Kidney glomerular epithelial cell (primary cell): ENCODE measurements at regions not wholly inside any gene's neighbourhood (a gene's known extent, or its start where the extent isn't known, plus 50 kb on each side); places are given as distances from the start of the nearest gene placed in this dataset.

Source experiments
- DNase-seq: peaks from one replicate; lab custom pipeline; 2025; lab: John Stamatoyannopoulos, UW

- no peak for DNase-seq
Measured at GRCh38 chr9:134502266-134502791, 139.3 kb upstream of the COL5A1 start.

GRCh38 chr9:134502809-134503211, 138.8 kb upstream of the COL5A1 start:
- DNase-seq = peak; percentile 46

- DNase-seq = no peak
Measured at GRCh38 chr9:134503301-134504105, 138.1 kb upstream of the COL5A1 start.

GRCh38 chr9:134504106-134504385, 137.6 kb upstream of the COL5A1 start:
- DNase-seq = no peak

- DNase-seq = no peak
Measured at GRCh38 chr9:134505032-134505431, 136.6 kb upstream of the COL5A1 start.

GRCh38 chr9:134509281-134509680, 132.3 kb upstream of the COL5A1 start:
- DNase-seq = no peak

GRCh38 chr9:134509817-134510216, 131.8 kb upstream of the COL5A1 start:
- DNase-seq = no peak

GRCh38 chr9:134514503-134514902, 127.1 kb upstream of the COL5A1 start:
- no peak for DNase-seq

- no peak for DNase-seq
Measured at GRCh38 chr9:134515026-134515821, 126.4 kb upstream of the COL5A1 start.

- no peak for DNase-seq
Measured at GRCh38 chr9:134516464-134516863, 125.1 kb upstream of the COL5A1 start.

- DNase-seq = no peak
Measured at GRCh38 chr9:134517069-134517680, 124.4 kb upstream of the COL5A1 start.

- no peak for DNase-seq
Measured at GRCh38 chr9:134518004-134518606, 123.5 kb upstream of the COL5A1 start.

GRCh38 chr9:134519375-134520070, 122.1 kb upstream of the COL5A1 start:
- no peak for DNase-seq

GRCh38 chr9:134521817-134522501, 119.6 kb upstream of the COL5A1 start:
- no peak for DNase-seq

- no peak for DNase-seq
Measured at GRCh38 chr9:134522502-134522848, 119.1 kb upstream of the COL5A1 start.

- no peak for DNase-seq
Measured at GRCh38 chr9:134522976-134523375, 118.6 kb upstream of the COL5A1 start.

GRCh38 chr9:134525070-134525815, 116.4 kb upstream of the COL5A1 start:
- DNase-seq = no peak

GRCh38 chr9:134525841-134526583, 115.6 kb upstream of the COL5A1 start:
- no peak for DNase-seq

- DNase-seq = no peak
Measured at GRCh38 chr9:134526584-134527477, 114.8 kb upstream of the COL5A1 start.
